ENCODE measurements at regions not wholly inside any gene's neighbourhood (a gene's known extent, or its start where the extent isn't known, plus 50 kb on each side); places are given as distances from the start of the nearest gene placed in this dataset.

DNA sequence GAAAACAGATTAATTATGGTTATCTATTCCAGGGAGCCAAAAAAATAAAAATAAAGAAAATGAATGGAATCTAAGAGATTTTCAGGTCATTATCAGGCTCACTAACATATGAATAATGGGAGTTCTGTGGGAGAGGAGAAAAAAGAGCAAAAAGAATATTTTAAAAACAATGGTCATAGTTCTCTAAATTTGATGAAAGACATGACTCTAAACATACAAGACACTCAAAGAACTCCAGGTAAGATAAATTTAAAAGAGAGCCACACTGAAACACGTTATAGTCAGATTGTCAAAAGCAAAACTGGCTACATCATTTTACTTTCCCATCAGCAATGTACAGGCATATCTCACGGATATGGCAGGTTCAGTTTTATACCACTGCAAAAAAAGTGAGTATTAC is 520.0 kb downstream of the ANKRD50 start:
- TF ChIP-seq POLR2A (IDR thresholded peaks at IDR 0.05; ENCODE audit: low read length) (no peak), GATA1 (IDR thresholded peaks at IDR 0.05; ENCODE audit: low read depth, low read length) (no peak)

Data from erythroblast (primary cell).